Heart left ventricle (tissue), 13 donors: ENCODE measurements at regions not wholly inside any gene's neighbourhood (a gene's known extent, or its start where the extent isn't known, plus 50 kb on each side); places are given as distances from the start of the nearest gene placed in this dataset.

ENCODE experiments used
- POLR2A ChIP-seq, 2 donors: fragments of 450-650 bp; IDR thresholded peaks; one replicate each; pipeline ENCODE4 v1.6.1; 2017; ENCODE audit warnings: antibody characterized with exemption in 2 of 2, mild to moderate bottlenecking in 2 of 2, moderate library complexity in 2 of 2
- TF ChIP-seq, protein P1 (sequence below), 12 donors: fragments of 200-600 bp; sonication (generic) in 4 of 12; IDR thresholded peaks; one replicate each; pipeline versions ENCODE4 v1.5.0 to v1.8.0; 2018 to 2022; ENCODE audit warnings: antibody characterized with exemption in 12 of 12, mild to moderate bottlenecking in 5 of 12
- donor health status: ischemic (EF 13 %, LVEDD 7.1; RV severe dilation, severe dysfunction).
- donor health status: DM: no; HTN: yes; CAD: no.
- donor health status: DM: no; HTN: no; CAD: no.
- donor health status: ischemic (EF 25% LVEDD 6.9; RV normal size, moderate dysfunction).
- donor health status: ischemic (EF 25% LVEDD 5.7; RV mildly dilated, moderate dysfunction).
- donor health status: ischemic (EF 35%, LVEDD 5.7; RV mildly dilated, moderate dysfunction).
- donor health status: nonischemic (EF 11% LVEDD 7.7; RV severe dilation, severe dysfunction).
- donor health status: DM: yes; HTN: yes; CAD: no.
- donor health status: PGD.
- donor health status: ischemic (EF 29% LVEDD 5.4; RV normal size, mild dysfunction).
- donor health status: nonischemic (EF 23%, LVEDD 6.1; RV moderate dilation, normal function).

GRCh38 chr6:3920321-3920720 lies 71.1 kb downstream of the FAM50B start:
- TF ChIP-seq, protein P1, sequence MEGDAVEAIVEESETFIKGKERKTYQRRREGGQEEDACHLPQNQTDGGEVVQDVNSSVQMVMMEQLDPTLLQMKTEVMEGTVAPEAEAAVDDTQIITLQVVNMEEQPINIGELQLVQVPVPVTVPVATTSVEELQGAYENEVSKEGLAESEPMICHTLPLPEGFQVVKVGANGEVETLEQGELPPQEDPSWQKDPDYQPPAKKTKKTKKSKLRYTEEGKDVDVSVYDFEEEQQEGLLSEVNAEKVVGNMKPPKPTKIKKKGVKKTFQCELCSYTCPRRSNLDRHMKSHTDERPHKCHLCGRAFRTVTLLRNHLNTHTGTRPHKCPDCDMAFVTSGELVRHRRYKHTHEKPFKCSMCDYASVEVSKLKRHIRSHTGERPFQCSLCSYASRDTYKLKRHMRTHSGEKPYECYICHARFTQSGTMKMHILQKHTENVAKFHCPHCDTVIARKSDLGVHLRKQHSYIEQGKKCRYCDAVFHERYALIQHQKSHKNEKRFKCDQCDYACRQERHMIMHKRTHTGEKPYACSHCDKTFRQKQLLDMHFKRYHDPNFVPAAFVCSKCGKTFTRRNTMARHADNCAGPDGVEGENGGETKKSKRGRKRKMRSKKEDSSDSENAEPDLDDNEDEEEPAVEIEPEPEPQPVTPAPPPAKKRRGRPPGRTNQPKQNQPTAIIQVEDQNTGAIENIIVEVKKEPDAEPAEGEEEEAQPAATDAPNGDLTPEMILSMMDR (IDR thresholded peaks at IDR 0.05) = no peak
- no peak for TF ChIP-seq POLR2A (IDR thresholded peaks at IDR 0.05)
